IMR-90 (cell line): ENCODE measurements at regions not wholly inside any gene's neighbourhood (a gene's known extent, or its start where the extent isn't known, plus 50 kb on each side); places are given as distances from the start of the nearest gene placed in this dataset.

Experiments
- ATAC-seq: fragments of 200-7000 bp; cut with Tn5 transposase; 2 replicates; pipeline ENCODE4 v1.9.1; 2020; ENCODE audit warnings: low read depth, mild to moderate bottlenecking, moderate library complexity
- BruUV-seq: library from RNA; stranded (reverse); fragments of 400-500 nt; replicated peaks from 2 replicates; lab custom pipeline; 2021; lab: Mats Ljungman, UMichigan
- CTCF ChIA-PET: fragments of 300-600 bp; formaldehyde crosslinking; extraction: SDS; loops from one replicate; lab custom pipeline; 2021; ENCODE audit warnings: antibody characterized with exemption; lab: Yijun Ruan, JAX
- POLR2A ChIA-PET: fragments of 300-600 bp; sonication (Branson Sonifier 250); formaldehyde crosslinking; loops from one replicate; lab custom pipeline; 2022; ENCODE audit warnings: antibody characterized with exemption; ENCODE audit not compliant: unreplicated experiment; lab: Charles Lee
- DNase-seq: peaks from one replicate; pipeline ENCODE4 v3.0.0; 2013
- H2AFZ ChIP-seq: replicated peaks from 2 replicates; pipeline ENCODE3; 2013; ENCODE audit warnings: low read length, mild to moderate bottlenecking; ENCODE audit not compliant: poor library complexity
- H2AK5ac ChIP-seq: 2 replicates; pipeline ENCODE4 v1.6.1; 2013; ENCODE audit warnings: low read depth, low read length, inconsistent platforms
- H2AK9ac ChIP-seq: replicated peaks from 2 replicates; pipeline ENCODE3; 2013; ENCODE audit warnings: mild to moderate bottlenecking, low read depth, low read length, moderate library complexity; ENCODE audit not compliant: poor library complexity
- H2BK120ac ChIP-seq: 2 replicates; pipeline ENCODE4 v1.6.1; 2013; ENCODE audit warnings: low read depth, low read length, inconsistent platforms
- H2BK15ac ChIP-seq: 3 replicates; pipeline ENCODE4 v1.6.1; 2013; ENCODE audit warnings: low read depth, low read length, inconsistent platforms
- H2BK20ac ChIP-seq: 2 replicates; pipeline ENCODE4 v1.6.1; 2013; ENCODE audit warnings: low read depth, mild to moderate bottlenecking, inconsistent platforms, low read length, moderate library complexity
- H2BK5ac ChIP-seq: 2 replicates; pipeline ENCODE4 v1.6.1; 2013; ENCODE audit warnings: mild to moderate bottlenecking, low read depth, low read length, inconsistent platforms; ENCODE audit not compliant: poor library complexity, severe bottlenecking
- H3K14ac ChIP-seq: replicated peaks from 2 replicates; pipeline ENCODE4 v1.6.1; 2013; ENCODE audit warnings: low read depth, low read length, inconsistent platforms
- H3K18ac ChIP-seq: 2 replicates; pipeline ENCODE4 v1.6.1; 2013; ENCODE audit warnings: low read depth, low read length, control low read depth
- H3K23ac ChIP-seq: 2 replicates; pipeline ENCODE4 v1.6.1; 2013; ENCODE audit warnings: low read depth, low read length, inconsistent platforms
- H3K27ac ChIP-seq: 2 replicates; pipeline ENCODE4 v1.5.1; 2013; ENCODE audit warnings: mild to moderate bottlenecking, control low read depth, low read length; ENCODE audit not compliant: insufficient read depth
- H3K27me3 ChIP-seq: 2 replicates; pipeline ENCODE4 v1.6.1; 2013; ENCODE audit warnings: low read length; ENCODE audit not compliant: control insufficient read depth, insufficient read depth
- H3K36me3 ChIP-seq: 2 replicates; pipeline ENCODE4 v1.6.1; 2013; ENCODE audit warnings: low read length, mixed read lengths; ENCODE audit not compliant: control insufficient read depth, insufficient read depth
- H3K4ac ChIP-seq: 2 replicates; pipeline ENCODE4 v1.6.1; 2013; ENCODE audit warnings: low read depth, low read length, inconsistent platforms
- H3K4me1 ChIP-seq: 2 replicates; pipeline ENCODE4 v1.6.1; 2013; ENCODE audit warnings: low read length, mixed read lengths; ENCODE audit not compliant: control insufficient read depth, insufficient read depth
- H3K4me2 ChIP-seq: 2 replicates; pipeline ENCODE4 v1.6.1; 2013; ENCODE audit warnings: low read depth, mild to moderate bottlenecking, control low read depth, low read length, moderate library complexity
- H3K4me3 ChIP-seq: 2 replicates; pipeline ENCODE4 v1.5.1; 2013; ENCODE audit warnings: low read depth, mild to moderate bottlenecking, control low read depth, low read length, moderate library complexity; ENCODE audit not compliant: insufficient read depth
- H3K56ac ChIP-seq: 2 replicates; pipeline ENCODE4 v1.6.1; 2013; ENCODE audit warnings: low read length, inconsistent platforms; ENCODE audit not compliant: insufficient read depth; ENCODE audit errors: extremely low read depth
- H3K79me1 ChIP-seq, 2 experiments: 2 replicates each; pipeline ENCODE4 v1.6.1; 2013; ENCODE audit warnings: low read length in 2 of 2, inconsistent platforms in 1 of 2, low read depth in 1 of 2
- H3K9ac ChIP-seq: 2 replicates; pipeline ENCODE4 v1.6.1; 2013; ENCODE audit warnings: low read depth, low read length, control low read depth
- H3K9me1 ChIP-seq: 2 replicates; pipeline ENCODE4 v1.6.1; 2013; ENCODE audit warnings: low read length, inconsistent platforms; ENCODE audit not compliant: insufficient read depth
- H3K9me3 ChIP-seq: 2 replicates; pipeline ENCODE4 v1.6.1; 2013; ENCODE audit warnings: low read length; ENCODE audit not compliant: control insufficient read depth, insufficient read depth
- H4K20me1 ChIP-seq: 2 replicates; pipeline ENCODE4 v1.6.1; 2013; ENCODE audit warnings: low read length, inconsistent platforms; ENCODE audit not compliant: insufficient read depth
- H4K5ac ChIP-seq: 2 replicates; pipeline ENCODE4 v1.6.1; 2013; ENCODE audit warnings: mild to moderate bottlenecking, low read depth, low read length, control low read depth
- H4K8ac ChIP-seq, 2 experiments: 2 replicates each; pipeline ENCODE4 v1.6.1; 2013; ENCODE audit warnings: low read depth in 2 of 2, low read length in 2 of 2, control low read depth in 1 of 2, inconsistent platforms in 1 of 2
- H4K91ac ChIP-seq: 2 replicates; pipeline ENCODE4 v1.6.1; 2013; ENCODE audit warnings: low read depth, low read length, inconsistent platforms; ENCODE audit not compliant: insufficient read depth
- CEBPB ChIP-seq: IDR thresholded peaks from 2 replicates; pipeline ENCODE4 v1.6.1; 2012; ENCODE audit warnings: low read depth, low read length, improper control_type of control experiment
- CHD1 ChIP-seq: IDR thresholded peaks from 2 replicates; pipeline ENCODE4 v1.6.1; 2012; ENCODE audit warnings: low read depth, low read length, improper control_type of control experiment
- FOS ChIP-seq: fragments of 150-350 bp; IDR thresholded peaks from 2 replicates; pipeline ENCODE4 v1.6.1; 2016; ENCODE audit warnings: low read depth, low read length
- MAZ ChIP-seq: IDR thresholded peaks from 2 replicates; pipeline ENCODE4 v1.6.1; 2012; ENCODE audit warnings: low read depth, mild to moderate bottlenecking, low read length, improper control_type of control experiment, moderate library complexity, borderline replicate concordance
- POLR2A ChIP-seq: IDR thresholded peaks from 2 replicates; pipeline ENCODE4 v1.6.1; 2012; ENCODE audit warnings: mild to moderate bottlenecking, low read depth, low read length
- RCOR1 ChIP-seq: IDR thresholded peaks from 2 replicates; pipeline ENCODE4 v1.6.1; 2012; ENCODE audit warnings: mild to moderate bottlenecking, low read length, improper control_type of control experiment; ENCODE audit not compliant: insufficient replicate concordance
- RFX5 ChIP-seq: IDR thresholded peaks from 2 replicates; pipeline ENCODE4 v1.8.0; 2012; ENCODE audit warnings: low read depth, mild to moderate bottlenecking, low read length, moderate library complexity
- dilution Hi-C: fragments of 300-500 bp; cut with HindIII; formaldehyde crosslinking; loops from one replicate; pipeline ENCODE4 v1.14.3; 2018; ENCODE audit warnings: low sequenced_read_pairs; ENCODE audit not compliant: unreplicated experiment
- in situ Hi-C: fragments of 300-500 bp; cut with MboI; formaldehyde crosslinking; loops from 3 replicates; pipeline ENCODE4 v1.14.3; 2019; ENCODE audit warnings: low sequenced_read_pairs, inconsistent platforms, mixed read lengths
- intact Hi-C: fragments of 100-400 bp; cut with micrococcal nuclease; formaldehyde crosslinking; loops from 2 replicates; pipeline ENCODE4 v1.10.0; 2022
- TF ChIP-seq, protein P1 (sequence below): conservative IDR thresholded peaks from 2 replicates; pipeline ENCODE4 v1.5.1; 2012; ENCODE audit warnings: mild to moderate bottlenecking, low read depth, low read length, improper control_type of control experiment
- TF ChIP-seq, protein P2 (sequence below): fragments of 150-350 bp; IDR thresholded peaks from 2 replicates; pipeline ENCODE4 v1.6.1; 2017; ENCODE audit warnings: mild to moderate bottlenecking, antibody characterized with exemption, low read length, low read depth

DNA sequence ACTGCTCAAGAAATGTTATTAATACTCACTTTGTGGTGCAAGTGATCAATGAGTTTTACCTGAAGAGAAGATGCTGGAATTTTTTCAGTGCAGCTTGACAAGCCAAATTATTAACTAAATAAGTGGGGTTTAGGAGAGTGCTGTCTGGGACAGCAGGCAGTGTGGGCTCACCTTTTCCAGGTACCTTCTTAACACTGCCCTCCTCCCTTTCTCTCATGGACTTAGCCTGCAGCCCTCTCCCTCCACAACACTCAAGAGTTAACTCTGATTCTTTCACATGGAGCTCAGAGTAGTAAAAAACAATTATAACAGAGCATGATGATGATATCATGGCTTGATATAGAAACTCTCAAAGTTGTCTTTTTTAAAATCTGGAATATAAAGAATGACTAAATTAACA is 404.8 kb upstream of the SLC30A5 start:
- Histone ChIP-seq H3K4ac (no peak overlapping the region), H2BK120ac (no peak overlapping the region), H4K8ac (no peak overlapping the region), H3K23ac (no peak overlapping the region), H3K27ac (no peak overlapping the region), H2AFZ (no peak overlapping the region), H2BK5ac (no peak overlapping the region), H2AK9ac (no peak overlapping the region), H4K5ac (no peak overlapping the region), H3K4me1 (no peaks in the 10 kb centered on the region), H4K91ac (no peak overlapping the region), H3K4me3 (no peak overlapping the region), H3K14ac (no peak overlapping the region), H4K20me1 (no peaks in the 10 kb centered on the region), H3K18ac (no peak overlapping the region), H3K9me1 (no peaks in the 10 kb centered on the region), H3K9ac (no peak overlapping the region), H3K27me3 (no peaks in the 10 kb centered on the region), H2BK20ac (no peak overlapping the region), H3K36me3 (no peaks in the 10 kb centered on the region), H3K4me2 (no peak overlapping the region), H3K9me3 (no peaks in the 10 kb centered on the region), H2AK5ac (no peak overlapping the region), H2BK15ac (no peak overlapping the region), H3K79me1 (no peaks in the 10 kb centered on the region), H3K56ac (no peak overlapping the region)
- TF ChIP-seq MAZ = no peak
- TF ChIP-seq CHD1 = no peak
- TF ChIP-seq, protein P1, sequence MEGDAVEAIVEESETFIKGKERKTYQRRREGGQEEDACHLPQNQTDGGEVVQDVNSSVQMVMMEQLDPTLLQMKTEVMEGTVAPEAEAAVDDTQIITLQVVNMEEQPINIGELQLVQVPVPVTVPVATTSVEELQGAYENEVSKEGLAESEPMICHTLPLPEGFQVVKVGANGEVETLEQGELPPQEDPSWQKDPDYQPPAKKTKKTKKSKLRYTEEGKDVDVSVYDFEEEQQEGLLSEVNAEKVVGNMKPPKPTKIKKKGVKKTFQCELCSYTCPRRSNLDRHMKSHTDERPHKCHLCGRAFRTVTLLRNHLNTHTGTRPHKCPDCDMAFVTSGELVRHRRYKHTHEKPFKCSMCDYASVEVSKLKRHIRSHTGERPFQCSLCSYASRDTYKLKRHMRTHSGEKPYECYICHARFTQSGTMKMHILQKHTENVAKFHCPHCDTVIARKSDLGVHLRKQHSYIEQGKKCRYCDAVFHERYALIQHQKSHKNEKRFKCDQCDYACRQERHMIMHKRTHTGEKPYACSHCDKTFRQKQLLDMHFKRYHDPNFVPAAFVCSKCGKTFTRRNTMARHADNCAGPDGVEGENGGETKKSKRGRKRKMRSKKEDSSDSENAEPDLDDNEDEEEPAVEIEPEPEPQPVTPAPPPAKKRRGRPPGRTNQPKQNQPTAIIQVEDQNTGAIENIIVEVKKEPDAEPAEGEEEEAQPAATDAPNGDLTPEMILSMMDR = no peak
- TF ChIP-seq RFX5 = no peak
- TF ChIP-seq FOS = no peak
- TF ChIP-seq, protein P2, sequence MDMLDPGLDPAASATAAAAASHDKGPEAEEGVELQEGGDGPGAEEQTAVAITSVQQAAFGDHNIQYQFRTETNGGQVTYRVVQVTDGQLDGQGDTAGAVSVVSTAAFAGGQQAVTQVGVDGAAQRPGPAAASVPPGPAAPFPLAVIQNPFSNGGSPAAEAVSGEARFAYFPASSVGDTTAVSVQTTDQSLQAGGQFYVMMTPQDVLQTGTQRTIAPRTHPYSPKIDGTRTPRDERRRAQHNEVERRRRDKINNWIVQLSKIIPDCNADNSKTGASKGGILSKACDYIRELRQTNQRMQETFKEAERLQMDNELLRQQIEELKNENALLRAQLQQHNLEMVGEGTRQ = no peak
- TF ChIP-seq RCOR1 = no peak
- no peak for TF ChIP-seq POLR2A
- TF ChIP-seq CEBPB = no peak
- BruUV-seq = no TSS peak
- ATAC-seq (no peak), DNase-seq (no peak)
- CTCF ChIA-PET = interaction anchor here (0.6 kb wide), 1 partner anchor 441 kb away, joined by 4 read pairs; no protein-coding TSS in a partner anchor
- POLR2A ChIA-PET = no interaction called here
- intact Hi-C loops (no loop called here), in situ Hi-C loops (no loop called here), dilution Hi-C loops (no loop called here)
